ENCODE measurements at regions not wholly inside any gene's neighbourhood (a gene's known extent, or its start where the extent isn't known, plus 50 kb on each side); places are given as distances from the start of the nearest gene placed in this dataset.

GRCh38 chr18:45228796-45229388 is 386.4 kb upstream of the SLC14A2 start:
- TF ChIP-seq CTCF (IDR thresholded peaks at IDR 0.05) (no peak), POLR2A (IDR thresholded peaks at IDR 0.05) (no peak), EP300 (IDR thresholded peaks at IDR 0.05) (no peak)

Data from ovary (tissue), 3 donors.